ENCODE measurements at regions not wholly inside any gene's neighbourhood (a gene's known extent, or its start where the extent isn't known, plus 50 kb on each side); places are given as distances from the start of the nearest gene placed in this dataset.

GRCh38 chr2:8472545-8473323 is 209.1 kb upstream of the ID2 start:
- H3K4me3 ChIP-seq (ENCODE audit: low read length in 2 of 2): no peak overlapping the region
- H2BK15ac ChIP-seq (ENCODE audit: low read length): no peak overlapping the region
- H2BK12ac ChIP-seq (ENCODE audit: low read length): no peak overlapping the region
- no peak overlapping the region for H4K8ac ChIP-seq (ENCODE audit: low read depth, low read length)
- WGBS, 2 donors (ENCODE audit: extremely low coverage in 2 of 2, insufficient read length in 2 of 2, insufficient replicate concordance in 1 of 2): no CpG with 5 or more reads among the region's 7 CpGs
- DNase-seq (ENCODE audit: low spot score): no peak
- H3K36me3 ChIP-seq (replicated peaks in 1 of 2; ENCODE audit: control insufficient read depth in 2 of 2, insufficient read depth in 2 of 2, low read length in 2 of 2): no peaks in the 10 kb centered on the region
- no peak overlapping the region for H3K9ac ChIP-seq (ENCODE audit: low read depth, low read length, poor library complexity)
- peaks cover 8 to 9% of the 10 kb centered on the region in 2 donors for H3K4me1 ChIP-seq (ENCODE audit: control insufficient read depth in 2 of 2, insufficient read depth in 1 of 2, low read depth in 1 of 2, low read length in 2 of 2)
- no peak overlapping the region for H4K91ac ChIP-seq (ENCODE audit: low read depth, low read length, poor library complexity)
- H3K23ac ChIP-seq (ENCODE audit: low read depth, low read length, poor library complexity): no peak overlapping the region
- no peaks in the 10 kb centered on the region for H3K79me1 ChIP-seq (ENCODE audit: low read depth, low read length)
- no peak overlapping the region for H3K18ac ChIP-seq (ENCODE audit: low read length)
- H2BK120ac ChIP-seq (ENCODE audit: low read depth, low read length): no peak overlapping the region
- H3K14ac ChIP-seq (ENCODE audit: low read length): no peak overlapping the region
- no peaks in the 10 kb centered on the region for H3K27me3 ChIP-seq (ENCODE audit: control insufficient read depth in 3 of 3, insufficient read depth in 3 of 3, low read depth in 1 of 3, low read length in 3 of 3)
- H3K9me3 ChIP-seq (replicated peaks in 1 of 2; ENCODE audit: control insufficient read depth in 2 of 2, insufficient read depth in 1 of 2, low read depth in 1 of 2, low read length in 2 of 2): no peaks in the 10 kb centered on the region
- no peak overlapping the region for H2AK5ac ChIP-seq (ENCODE audit: low read depth, low read length)
- no peak overlapping the region for H3K4me2 ChIP-seq (ENCODE audit: insufficient read depth, low read length, poor library complexity, severe bottlenecking)
- H2AFZ ChIP-seq (ENCODE audit: low read length): no peak overlapping the region
- H3K4ac ChIP-seq (ENCODE audit: low read length): no peak overlapping the region
- H3K27ac ChIP-seq (replicated peaks; ENCODE audit: low read length): no peak overlapping the region
- H2BK5ac ChIP-seq (ENCODE audit: low read length): no peak overlapping the region

- Histone ChIP-seq H3K23ac (ENCODE audit: low read depth, low read length, poor library complexity) (no peak overlapping the region), H4K8ac (ENCODE audit: low read depth, low read length) (no peak overlapping the region), H3K27ac (replicated peaks; ENCODE audit: low read length) (no peak overlapping the region), H3K4me3 (ENCODE audit: low read length in 2 of 2) (no peak overlapping the region), H3K9me3 (replicated peaks in 1 of 2; ENCODE audit: control insufficient read depth in 2 of 2, insufficient read depth in 1 of 2, low read depth in 1 of 2, low read length in 2 of 2) (no peaks in the 10 kb centered on the region), H2BK12ac (ENCODE audit: low read length) (no peak overlapping the region), H3K18ac (ENCODE audit: low read length) (no peak overlapping the region), H2AFZ (ENCODE audit: low read length) (no peak overlapping the region), H3K4ac (ENCODE audit: low read length) (no peak overlapping the region), H3K4me2 (ENCODE audit: insufficient read depth, low read length, poor library complexity, severe bottlenecking) (no peak overlapping the region), H2BK5ac (ENCODE audit: low read length) (no peak overlapping the region), H2AK5ac (ENCODE audit: low read depth, low read length) (no peak overlapping the region), H3K79me1 (ENCODE audit: low read depth, low read length) (no peaks in the 10 kb centered on the region), H3K14ac (ENCODE audit: low read length) (no peak overlapping the region), H2BK15ac (ENCODE audit: low read length) (no peak overlapping the region), H3K4me1 (ENCODE audit: control insufficient read depth in 2 of 2, insufficient read depth in 1 of 2, low read depth in 1 of 2, low read length in 2 of 2) (peaks cover 3 to 10% of the 10 kb centered on the region in 2 donors), H3K27me3 (ENCODE audit: control insufficient read depth in 3 of 3, insufficient read depth in 3 of 3, low read depth in 1 of 3, low read length in 3 of 3) (no peaks in the 10 kb centered on the region), H3K9ac (ENCODE audit: low read depth, low read length, poor library complexity) (no peak overlapping the region), H3K36me3 (replicated peaks in 1 of 2; ENCODE audit: control insufficient read depth in 2 of 2, insufficient read depth in 2 of 2, low read length in 2 of 2) (no peaks in the 10 kb centered on the region), H4K91ac (ENCODE audit: low read depth, low read length, poor library complexity) (no peak overlapping the region), H2BK120ac (ENCODE audit: low read depth, low read length) (no peak overlapping the region)
- DNase-seq (ENCODE audit: low spot score): no peak
- WGBS, 2 donors (ENCODE audit: extremely low coverage in 2 of 2, insufficient read length in 2 of 2, insufficient replicate concordance in 1 of 2): no CpG with 5 or more reads among the region's 13 CpGs
Measured at GRCh38 chr2:8475349-8476031, 206.4 kb upstream of the ID2 start.

GRCh38 chr2:8477552-8478470 is 204.0 kb upstream of the ID2 start:
- H2BK12ac ChIP-seq (ENCODE audit: low read length): no peak overlapping the region
- no peak overlapping the region for H4K8ac ChIP-seq (ENCODE audit: low read depth, low read length)
- no peaks in the 10 kb centered on the region for H3K79me1 ChIP-seq (ENCODE audit: low read depth, low read length)
- H2BK15ac ChIP-seq (ENCODE audit: low read length): no peak overlapping the region
- H3K4me1 ChIP-seq (ENCODE audit: control insufficient read depth in 2 of 2, insufficient read depth in 1 of 2, low read depth in 1 of 2, low read length in 2 of 2): peaks cover 3 to 10% of the 10 kb centered on the region in 2 donors
- H3K23ac ChIP-seq (ENCODE audit: low read depth, low read length, poor library complexity): no peak overlapping the region
- H3K14ac ChIP-seq (ENCODE audit: low read length): no peak overlapping the region
- no peak overlapping the region for H2BK120ac ChIP-seq (ENCODE audit: low read depth, low read length)
- no peak overlapping the region for H2BK5ac ChIP-seq (ENCODE audit: low read length)
- no peaks in the 10 kb centered on the region for H3K9me3 ChIP-seq (replicated peaks in 1 of 2; ENCODE audit: control insufficient read depth in 2 of 2, insufficient read depth in 1 of 2, low read depth in 1 of 2, low read length in 2 of 2)
- no peak overlapping the region for H4K91ac ChIP-seq (ENCODE audit: low read depth, low read length, poor library complexity)
- WGBS, 2 donors (ENCODE audit: extremely low coverage in 2 of 2, insufficient read length in 2 of 2, insufficient replicate concordance in 1 of 2): no CpG with 5 or more reads among the region's 16 CpGs
- DNase-seq (ENCODE audit: low spot score): no peak
- H2AFZ ChIP-seq (ENCODE audit: low read length): peak overlapping the region; percentile 43
- no peak overlapping the region for H3K4me2 ChIP-seq (ENCODE audit: insufficient read depth, low read length, poor library complexity, severe bottlenecking)
- peak overlapping the region; percentile 87 for H3K18ac ChIP-seq (ENCODE audit: low read length)
- no peak overlapping the region for H3K4me3 ChIP-seq (ENCODE audit: low read length in 2 of 2)
- H3K9ac ChIP-seq (ENCODE audit: low read depth, low read length, poor library complexity): no peak overlapping the region
- H3K27me3 ChIP-seq (ENCODE audit: control insufficient read depth in 3 of 3, insufficient read depth in 3 of 3, low read depth in 1 of 3, low read length in 3 of 3): no peaks in the 10 kb centered on the region
- no peak overlapping the region for H3K27ac ChIP-seq (replicated peaks; ENCODE audit: low read length)
- H3K36me3 ChIP-seq (replicated peaks in 1 of 2; ENCODE audit: control insufficient read depth in 2 of 2, insufficient read depth in 2 of 2, low read length in 2 of 2): no peaks in the 10 kb centered on the region
- peak overlapping the region; percentile 60 for H2AK5ac ChIP-seq (ENCODE audit: low read depth, low read length)
- no peak overlapping the region for H3K4ac ChIP-seq (ENCODE audit: low read length)

- H3K14ac ChIP-seq (ENCODE audit: low read length): no peak overlapping the region
- H3K27ac ChIP-seq (replicated peaks; ENCODE audit: low read length): no peak overlapping the region
- H3K36me3 ChIP-seq (replicated peaks in 1 of 2; ENCODE audit: control insufficient read depth in 2 of 2, insufficient read depth in 2 of 2, low read length in 2 of 2): no peaks in the 10 kb centered on the region
- no peak for DNase-seq (ENCODE audit: low spot score)
- H3K4me1 ChIP-seq (ENCODE audit: control insufficient read depth in 2 of 2, insufficient read depth in 1 of 2, low read depth in 1 of 2, low read length in 2 of 2): peaks cover 3 to 10% of the 10 kb centered on the region in 2 donors
- H2BK5ac ChIP-seq (ENCODE audit: low read length): no peak overlapping the region
- H3K79me1 ChIP-seq (ENCODE audit: low read depth, low read length): no peaks in the 10 kb centered on the region
- no peak overlapping the region for H4K91ac ChIP-seq (ENCODE audit: low read depth, low read length, poor library complexity)
- no peak overlapping the region for H4K8ac ChIP-seq (ENCODE audit: low read depth, low read length)
- peak overlapping the region; percentile 60 for H2AK5ac ChIP-seq (ENCODE audit: low read depth, low read length)
- no peak overlapping the region for H2BK12ac ChIP-seq (ENCODE audit: low read length)
- H3K18ac ChIP-seq (ENCODE audit: low read length): no peak overlapping the region
- H2BK15ac ChIP-seq (ENCODE audit: low read length): no peak overlapping the region
- no CpG with 5 or more reads among the region's 4 CpGs for WGBS, 2 donors (ENCODE audit: extremely low coverage in 2 of 2, insufficient read length in 2 of 2, insufficient replicate concordance in 1 of 2)
- no peak overlapping the region for H3K9ac ChIP-seq (ENCODE audit: low read depth, low read length, poor library complexity)
- H3K4me3 ChIP-seq (ENCODE audit: low read length in 2 of 2): no peak overlapping the region
- no peaks in the 10 kb centered on the region for H3K27me3 ChIP-seq (ENCODE audit: control insufficient read depth in 3 of 3, insufficient read depth in 3 of 3, low read depth in 1 of 3, low read length in 3 of 3)
- no peak overlapping the region for H3K4me2 ChIP-seq (ENCODE audit: insufficient read depth, low read length, poor library complexity, severe bottlenecking)
- H3K9me3 ChIP-seq (replicated peaks in 1 of 2; ENCODE audit: control insufficient read depth in 2 of 2, insufficient read depth in 1 of 2, low read depth in 1 of 2, low read length in 2 of 2): no peaks in the 10 kb centered on the region
- no peak overlapping the region for H2AFZ ChIP-seq (ENCODE audit: low read length)
- H2BK120ac ChIP-seq (ENCODE audit: low read depth, low read length): no peak overlapping the region
- H3K23ac ChIP-seq (ENCODE audit: low read depth, low read length, poor library complexity): no peak overlapping the region
- H3K4ac ChIP-seq (ENCODE audit: low read length): no peak overlapping the region
Measured at GRCh38 chr2:8478471-8478793, 203.4 kb upstream of the ID2 start.

Measured in neuronal stem cell (in vitro differentiated cells).